Activated naive CD8-positive, alpha-beta T cell (primary cell): ENCODE measurements at regions not wholly inside any gene's neighbourhood (a gene's known extent, or its start where the extent isn't known, plus 50 kb on each side); places are given as distances from the start of the nearest gene placed in this dataset.

ENCODE experiments used
- H3K27ac Mint-ChIP-seq: one replicate; pipeline ENCODE4 v1.8.0; 2021; ENCODE audit warnings: mixed read lengths
- H3K27me3 Mint-ChIP-seq: one replicate; pipeline ENCODE4 v1.8.0; 2021; ENCODE audit warnings: mixed read lengths
- H3K36me3 Mint-ChIP-seq: one replicate; pipeline ENCODE4 v1.8.0; 2021; ENCODE audit warnings: mixed read lengths
- H3K4me1 Mint-ChIP-seq: one replicate; pipeline ENCODE4 v1.8.0; 2021; ENCODE audit warnings: low read depth, mixed read lengths
- H3K4me3 Mint-ChIP-seq: one replicate; pipeline ENCODE4 v1.8.0; 2021; ENCODE audit warnings: mild to moderate bottlenecking, mixed read lengths
- H3K9me3 Mint-ChIP-seq: one replicate; pipeline ENCODE4 v1.8.0; 2021; ENCODE audit warnings: low read depth, mixed read lengths

- no peak overlapping the region for H3K4me3 Mint-ChIP-seq
- H3K9me3 Mint-ChIP-seq = no peaks in the 10 kb centered on the region
- H3K36me3 Mint-ChIP-seq = no peaks in the 10 kb centered on the region
- H3K4me1 Mint-ChIP-seq = no peaks in the 10 kb centered on the region
- H3K27me3 Mint-ChIP-seq = no peaks in the 10 kb centered on the region
- H3K27ac Mint-ChIP-seq = no peak overlapping the region
These were observed 142.8 kb downstream of the VEGFA start for GRCh38 chr6:43912598-43913371.

- Mint-ChIP-seq H3K9me3 (no peaks in the 10 kb centered on the region), H3K27ac (no peak overlapping the region), H3K4me1 (no peaks in the 10 kb centered on the region), H3K4me3 (no peak overlapping the region), H3K36me3 (no peaks in the 10 kb centered on the region), H3K27me3 (peaks cover 3% of the 10 kb centered on the region)
These were observed 142.1 kb downstream of the VEGFA start for GRCh38 chr6:43912116-43912577.

GRCh38 chr6:43911354-43912115 is 141.5 kb downstream of the VEGFA start:
- Mint-ChIP-seq H3K36me3 (no peaks in the 10 kb centered on the region), H3K9me3 (no peaks in the 10 kb centered on the region), H3K4me1 (no peaks in the 10 kb centered on the region)

GRCh38 chr6:43910638-43911353 is 140.8 kb downstream of the VEGFA start:
- Mint-ChIP-seq H3K27ac (no peak overlapping the region), H3K4me1 (no peaks in the 10 kb centered on the region), H3K9me3 (no peaks in the 10 kb centered on the region), H3K36me3 (no peaks in the 10 kb centered on the region), H3K4me3 (no peak overlapping the region), H3K27me3 (peaks cover 3% of the 10 kb centered on the region)

More at GRCh38 chr6:43911354-43912115, 141.5 kb downstream of the VEGFA start:
- Mint-ChIP-seq H3K4me3 (no peak overlapping the region), H3K27me3 (peaks cover 3% of the 10 kb centered on the region), H3K27ac (no peak overlapping the region)

GRCh38 chr6:43910149-43910637 is 140.2 kb downstream of the VEGFA start:
- no peak overlapping the region for H3K27ac Mint-ChIP-seq
- H3K4me1 Mint-ChIP-seq = no peaks in the 10 kb centered on the region
- H3K4me3 Mint-ChIP-seq = no peak overlapping the region
- H3K9me3 Mint-ChIP-seq = no peaks in the 10 kb centered on the region
- peaks cover 3% of the 10 kb centered on the region for H3K27me3 Mint-ChIP-seq
- no peaks in the 10 kb centered on the region for H3K36me3 Mint-ChIP-seq

- no peaks in the 10 kb centered on the region for H3K36me3 Mint-ChIP-seq
- no peak overlapping the region for H3K4me3 Mint-ChIP-seq
- no peaks in the 10 kb centered on the region for H3K4me1 Mint-ChIP-seq
- H3K9me3 Mint-ChIP-seq = no peaks in the 10 kb centered on the region
- H3K27me3 Mint-ChIP-seq = peaks cover 3% of the 10 kb centered on the region
- H3K27ac Mint-ChIP-seq = no peak overlapping the region
These were observed 139.6 kb downstream of the VEGFA start for GRCh38 chr6:43909474-43910148.

GRCh38 chr6:43907789-43908472 is 137.9 kb downstream of the VEGFA start:
- H3K4me1 Mint-ChIP-seq = no peaks in the 10 kb centered on the region
- H3K36me3 Mint-ChIP-seq = no peaks in the 10 kb centered on the region
- peaks cover 3% of the 10 kb centered on the region for H3K27me3 Mint-ChIP-seq
- H3K9me3 Mint-ChIP-seq = no peaks in the 10 kb centered on the region
- no peak overlapping the region for H3K4me3 Mint-ChIP-seq
- H3K27ac Mint-ChIP-seq = no peak overlapping the region

- Mint-ChIP-seq H3K9me3 (no peaks in the 10 kb centered on the region), H3K36me3 (no peaks in the 10 kb centered on the region), H3K27me3 (peaks cover 3% of the 10 kb centered on the region)
These were observed 137.3 kb downstream of the VEGFA start for GRCh38 chr6:43907312-43907711.

GRCh38 chr6:43904311-43905123 is 134.5 kb downstream of the VEGFA start:
- Mint-ChIP-seq H3K9me3 (no peaks in the 10 kb centered on the region), H3K4me3 (no peak overlapping the region), H3K27ac (no peak overlapping the region), H3K27me3 (peaks cover 3% of the 10 kb centered on the region), H3K36me3 (no peaks in the 10 kb centered on the region), H3K4me1 (no peaks in the 10 kb centered on the region)

More at GRCh38 chr6:43907312-43907711, 137.3 kb downstream of the VEGFA start:
- Mint-ChIP-seq H3K4me1 (no peaks in the 10 kb centered on the region), H3K4me3 (no peak overlapping the region), H3K27ac (no peak overlapping the region)

- Mint-ChIP-seq H3K4me3 (no peak overlapping the region), H3K27ac (no peak overlapping the region), H3K27me3 (peaks cover 3% of the 10 kb centered on the region), H3K36me3 (no peaks in the 10 kb centered on the region), H3K9me3 (no peaks in the 10 kb centered on the region), H3K4me1 (no peaks in the 10 kb centered on the region)
These were observed 133.8 kb downstream of the VEGFA start for GRCh38 chr6:43903739-43904290.

GRCh38 chr6:43901733-43902230 is 131.8 kb downstream of the VEGFA start:
- Mint-ChIP-seq H3K9me3 (peaks cover 4% of the 10 kb centered on the region), H3K27ac (no peak overlapping the region), H3K4me1 (no peaks in the 10 kb centered on the region), H3K27me3 (no peaks in the 10 kb centered on the region), H3K4me3 (no peak overlapping the region), H3K36me3 (no peaks in the 10 kb centered on the region)

- Mint-ChIP-seq H3K4me3 (no peak overlapping the region), H3K27ac (no peak overlapping the region), H3K9me3 (peaks cover 4% of the 10 kb centered on the region)
These were observed 131.1 kb downstream of the VEGFA start for GRCh38 chr6:43900916-43901732.

More at GRCh38 chr6:43900916-43901732, 131.1 kb downstream of the VEGFA start:
- Mint-ChIP-seq H3K4me1 (no peaks in the 10 kb centered on the region), H3K27me3 (peaks cover under 1% of the 10 kb centered on the region), H3K36me3 (no peaks in the 10 kb centered on the region)
